Stimulated activated effector memory CD8-positive, alpha-beta T cell treated with anti-CD3 and anti-CD28 coated beads, Interleukin-12 subunit alpha, Interleukin-12 subunit beta, amount 100 ng/mL, for 72 hours (primary cell): ENCODE measurements at regions not wholly inside any gene's neighbourhood (a gene's known extent, or its start where the extent isn't known, plus 50 kb on each side); places are given as distances from the start of the nearest gene placed in this dataset.
"Not testable (repeated sequence)": the region's sequence is repeated elsewhere in the genome, so short reads cannot be mapped to it uniquely, and the experiment has no call there.

Source experiments
- ATAC-seq: fragments of 150-1000 bp; cut with Tn5 transposase; 2 replicates; pipeline ENCODE4 v1.10.0; 2021
- DNase-seq, 2 donors: peaks; one replicate each; pipeline ENCODE4 v3.0.0; 2021 to 2022; ENCODE audit warnings: low spot score in 2 of 2
- H3K27ac Mint-ChIP-seq: one replicate; pipeline ENCODE4 v1.8.0; 2022; ENCODE audit warnings: mild to moderate bottlenecking, mixed read lengths
- H3K36me3 Mint-ChIP-seq: one replicate; pipeline ENCODE4 v1.8.0; 2022; ENCODE audit warnings: mild to moderate bottlenecking, mixed read lengths
- H3K4me1 Mint-ChIP-seq: one replicate; pipeline ENCODE4 v1.8.0; 2022; ENCODE audit warnings: mixed read lengths
- H3K4me3 Mint-ChIP-seq: one replicate; pipeline ENCODE4 v1.8.0; 2022; ENCODE audit warnings: mild to moderate bottlenecking, mixed read lengths
- H3K9me3 Mint-ChIP-seq: one replicate; pipeline ENCODE4 v1.8.0; 2022; ENCODE audit warnings: mixed read lengths

DNA sequence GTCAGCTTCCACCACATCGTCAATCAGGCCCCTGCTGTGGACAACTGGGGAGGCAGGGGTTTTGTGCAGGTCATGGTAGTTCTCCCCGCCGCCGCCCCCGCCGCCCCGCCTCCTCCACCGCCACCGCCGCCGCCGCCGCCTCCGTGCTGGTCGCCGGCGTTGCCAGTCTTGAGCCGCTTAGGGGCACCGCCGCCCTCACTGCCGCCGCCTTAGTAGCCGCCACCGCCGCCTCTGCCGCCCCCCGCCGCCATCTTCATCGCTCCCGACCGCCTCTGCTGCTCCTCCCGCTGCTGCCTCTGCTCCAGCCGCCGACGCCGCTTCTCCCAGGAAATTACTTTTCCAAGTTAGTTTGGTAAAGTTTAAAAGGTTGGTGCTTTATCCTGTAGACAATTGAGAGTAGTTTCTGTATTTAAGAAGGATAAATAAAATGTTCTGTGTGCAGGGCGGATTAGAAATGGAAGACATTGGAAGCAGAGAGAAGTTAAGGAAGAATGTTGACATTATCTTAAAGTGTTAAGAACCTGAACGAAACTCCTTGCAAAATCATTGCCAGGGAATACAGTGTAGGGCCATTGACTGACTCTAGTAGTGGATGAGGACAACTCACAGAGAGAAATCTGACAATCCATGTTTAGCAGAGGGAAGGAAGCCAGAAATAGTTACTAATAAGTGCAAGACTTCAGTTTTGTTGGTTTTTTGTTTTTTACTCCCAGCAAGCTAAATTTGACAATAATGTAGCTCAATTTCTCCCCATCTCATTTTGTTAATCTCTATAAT lies 53.0 kb upstream of the GOLGA8A start:
- Mint-ChIP-seq H3K9me3 (peaks cover 3% of the 10 kb centered on the region), H3K27ac (no peak overlapping the region), H3K36me3 (no peaks in the 10 kb centered on the region), H3K4me1 (peaks cover 7% of the 10 kb centered on the region), H3K4me3 (no peak overlapping the region)
- ATAC-seq: no peak
- DNase-seq: no peak

DNA sequence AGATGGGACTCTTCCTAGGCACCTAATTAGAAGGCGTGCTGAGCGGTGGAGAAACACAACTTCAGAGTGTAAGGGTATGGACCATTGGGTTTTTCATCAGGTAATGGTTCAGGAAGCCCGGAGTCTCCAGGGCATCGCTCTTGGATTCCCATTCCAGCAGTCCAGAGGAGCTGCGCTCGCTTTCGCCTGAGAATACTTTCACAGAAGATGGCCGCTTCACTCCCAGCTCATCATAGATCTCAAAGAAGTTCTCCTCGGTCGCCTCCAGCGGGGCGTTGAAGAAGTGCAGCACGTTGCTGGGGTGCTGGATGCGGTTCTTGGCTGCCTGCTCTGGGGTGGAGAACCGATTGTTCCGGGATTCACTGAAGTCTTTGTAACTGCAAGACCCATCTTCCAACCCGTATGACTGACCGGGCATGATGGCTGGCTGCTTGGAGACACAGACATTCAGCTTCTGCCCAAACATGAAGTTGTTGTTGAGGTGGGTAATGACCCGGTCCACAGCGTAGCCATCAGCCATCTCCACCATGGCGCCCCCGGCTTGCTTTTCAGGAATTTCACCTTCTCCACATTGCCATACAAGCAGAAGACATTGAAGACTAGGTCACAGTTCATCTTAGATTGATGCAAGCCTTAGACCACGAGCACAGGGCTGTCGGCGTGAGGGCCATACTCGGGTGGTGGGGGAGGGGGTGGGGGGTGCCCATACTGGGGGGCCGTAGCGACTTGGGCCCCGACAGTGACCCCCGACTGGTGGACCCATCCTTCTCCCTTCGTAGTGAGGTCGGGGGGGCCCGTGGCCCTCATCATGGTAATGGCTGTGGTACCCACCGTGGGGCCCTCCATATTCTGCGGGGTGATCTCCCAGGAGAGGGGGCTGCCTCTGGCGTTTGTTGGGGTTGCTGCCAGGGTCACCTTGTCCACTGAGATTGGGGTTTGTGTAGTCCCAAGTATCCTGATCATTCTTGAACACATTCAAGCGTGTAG lies 51.7 kb upstream of the GOLGA8A start:
- H3K4me1 Mint-ChIP-seq, H3K27ac Mint-ChIP-seq, H3K9me3 Mint-ChIP-seq, H3K36me3 Mint-ChIP-seq, DNase-seq, ATAC-seq, H3K4me3 Mint-ChIP-seq: not testable (repeated sequence)
